Gastroesophageal sphincter (tissue), 3 donors: ENCODE measurements at regions not wholly inside any gene's neighbourhood (a gene's known extent, or its start where the extent isn't known, plus 50 kb on each side); places are given as distances from the start of the nearest gene placed in this dataset.

Experiments used
- CTCF ChIP-seq, 4 experiments: fragments of 200-600 bp in 2 of 4; fragments of 450-650 bp in 2 of 4; sonication (generic) in 1 of 4; IDR thresholded peaks; one replicate each; pipeline ENCODE4 v1.5.1; 2017 to 2019; ENCODE audit warnings: antibody characterized with exemption in 4 of 4, mild to moderate bottlenecking in 2 of 4, moderate library complexity in 2 of 4
- POLR2A ChIP-seq, 2 donors: fragments of 450-650 bp; IDR thresholded peaks; one replicate each; pipeline ENCODE4 v1.6.1; 2017; ENCODE audit warnings: antibody characterized with exemption in 2 of 2, mild to moderate bottlenecking in 2 of 2, moderate library complexity in 1 of 2

- no peak for TF ChIP-seq CTCF (IDR thresholded peaks at IDR 0.05)
- no peak for TF ChIP-seq POLR2A (IDR thresholded peaks at IDR 0.05)
These were observed 255.7 kb upstream of the FAR2 start for GRCh38 chr12:28893365-28893764.
